Natural killer cell (primary cell): ENCODE measurements at regions not wholly inside any gene's neighbourhood (a gene's known extent, or its start where the extent isn't known, plus 50 kb on each side); places are given as distances from the start of the nearest gene placed in this dataset.
A peak's percentile ranks its signal among the peaks of the same experiment; 100 is the strongest.

ENCODE experiments used
- ATAC-seq, 3 donors: fragments of 150-1000 bp in 2 of 3; fragments of 200-7000 bp in 1 of 3; cut with Tn5 transposase; 1 replicate in 1 of 3; 2 replicates in 2 of 3; pipeline ENCODE4 v1.10.0; 2021; ENCODE audit warnings: mild to moderate bottlenecking in 2 of 3, moderate library complexity in 2 of 3
- DNase-seq, 2 donors: peaks; one replicate each; pipeline versions ENCODE4 v3.0.0 to v3.0.0-alpha.2; 2013 to 2021; ENCODE audit warnings: mixed read lengths in 1 of 2
- H3K27ac ChIP-seq: one replicate; pipeline ENCODE4 v1.5.1; 2013; ENCODE audit warnings: mild to moderate bottlenecking, low read length
- H3K27me3 ChIP-seq: one replicate; pipeline ENCODE4 v1.6.1; 2013; ENCODE audit warnings: low read length; ENCODE audit not compliant: control insufficient read depth, insufficient read depth
- H3K36me3 ChIP-seq: one replicate; pipeline ENCODE4 v1.6.1; 2013; ENCODE audit warnings: low read length; ENCODE audit not compliant: control insufficient read depth, insufficient read depth
- H3K4me1 ChIP-seq: one replicate; pipeline ENCODE4 v1.6.1; 2013; ENCODE audit warnings: low read length; ENCODE audit not compliant: control insufficient read depth, insufficient read depth
- H3K4me3 ChIP-seq: one replicate; pipeline ENCODE4 v1.5.1; 2013; ENCODE audit warnings: low read length
- H3K9me3 ChIP-seq: one replicate; pipeline ENCODE4 v1.6.1; 2013; ENCODE audit warnings: low read length; ENCODE audit not compliant: control insufficient read depth, insufficient read depth
- H3K27ac Mint-ChIP-seq, 2 donors: one replicate each; pipeline ENCODE4 v1.8.0; 2022; ENCODE audit warnings: mild to moderate bottlenecking in 2 of 2, mixed read lengths in 2 of 2, moderate library complexity in 1 of 2
- H3K27me3 Mint-ChIP-seq, 2 donors: one replicate each; pipeline ENCODE4 v1.8.0; 2022; ENCODE audit warnings: low read depth in 2 of 2, mixed read lengths in 2 of 2
- H3K36me3 Mint-ChIP-seq: one replicate; pipeline ENCODE4 v1.8.0; 2022; ENCODE audit warnings: mixed read lengths
- H3K4me1 Mint-ChIP-seq, 2 donors: one replicate each; pipeline ENCODE4 v1.8.0; 2022; ENCODE audit warnings: mixed read lengths in 2 of 2
- H3K4me3 Mint-ChIP-seq: one replicate; pipeline ENCODE4 v1.8.0; 2022; ENCODE audit warnings: mild to moderate bottlenecking, moderate library complexity, mixed read lengths
- H3K9me3 Mint-ChIP-seq, 2 donors: one replicate each; pipeline ENCODE4 v1.8.0; 2022; ENCODE audit warnings: mixed read lengths in 2 of 2
- WGBS: methylation state at CpG from one replicate; pipeline ENCODE4 v1.1.7; 2013; ENCODE audit warnings: missing lambda C conversion rate; ENCODE audit not compliant: insufficient coverage; 5-methylcytosine and 5-hydroxymethylcytosine counted together
- intact Hi-C: fragments of 100-400 bp; cut with micrococcal nuclease; formaldehyde crosslinking; loops from one replicate; pipeline ENCODE4 v1.14.2; 2022
- TF ChIP-seq, protein P1 (sequence below): fragments of 200-600 bp; IDR thresholded peaks from one replicate; pipeline ENCODE4 v1.8.0; 2022; ENCODE audit warnings: antibody characterized with exemption

DNA sequence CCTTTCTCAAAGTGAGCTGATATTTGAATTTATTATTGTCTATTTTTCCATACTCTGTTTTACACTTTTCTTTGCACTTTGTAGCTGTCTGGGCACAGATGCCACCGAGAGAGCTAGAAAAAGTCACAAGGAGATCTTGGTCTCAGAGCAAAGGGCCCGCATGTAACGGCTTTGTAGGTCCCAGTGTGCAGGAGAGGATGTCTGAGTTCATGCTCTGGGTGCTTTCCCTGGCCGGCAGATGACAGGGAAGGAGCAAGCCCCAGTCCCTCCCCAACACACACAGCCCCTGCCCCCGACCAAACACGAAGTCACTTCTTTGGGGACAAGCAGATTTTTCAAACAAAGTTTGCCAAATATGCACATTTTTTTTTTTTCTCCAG is 55.8 kb downstream of the SMIM38 start:
- H3K9me3 ChIP-seq, result no peaks in the 10 kb centered on the region
- Mint-ChIP-seq H3K27me3 (peaks cover 24 to 31% of the 10 kb centered on the region in 2 donors), H3K9me3 (peaks cover 0 to 5% of the 10 kb centered on the region in 2 donors), H3K4me1 (no peaks in the 10 kb centered on the region), H3K4me3 (no peak overlapping the region), H3K27ac (no peak overlapping the region), H3K36me3 (no peaks in the 10 kb centered on the region)
- TF ChIP-seq, protein P1, sequence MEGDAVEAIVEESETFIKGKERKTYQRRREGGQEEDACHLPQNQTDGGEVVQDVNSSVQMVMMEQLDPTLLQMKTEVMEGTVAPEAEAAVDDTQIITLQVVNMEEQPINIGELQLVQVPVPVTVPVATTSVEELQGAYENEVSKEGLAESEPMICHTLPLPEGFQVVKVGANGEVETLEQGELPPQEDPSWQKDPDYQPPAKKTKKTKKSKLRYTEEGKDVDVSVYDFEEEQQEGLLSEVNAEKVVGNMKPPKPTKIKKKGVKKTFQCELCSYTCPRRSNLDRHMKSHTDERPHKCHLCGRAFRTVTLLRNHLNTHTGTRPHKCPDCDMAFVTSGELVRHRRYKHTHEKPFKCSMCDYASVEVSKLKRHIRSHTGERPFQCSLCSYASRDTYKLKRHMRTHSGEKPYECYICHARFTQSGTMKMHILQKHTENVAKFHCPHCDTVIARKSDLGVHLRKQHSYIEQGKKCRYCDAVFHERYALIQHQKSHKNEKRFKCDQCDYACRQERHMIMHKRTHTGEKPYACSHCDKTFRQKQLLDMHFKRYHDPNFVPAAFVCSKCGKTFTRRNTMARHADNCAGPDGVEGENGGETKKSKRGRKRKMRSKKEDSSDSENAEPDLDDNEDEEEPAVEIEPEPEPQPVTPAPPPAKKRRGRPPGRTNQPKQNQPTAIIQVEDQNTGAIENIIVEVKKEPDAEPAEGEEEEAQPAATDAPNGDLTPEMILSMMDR, result no peak
- ATAC-seq, result no peak
- no peak overlapping the region for H3K4me3 ChIP-seq
- no peak overlapping the region for H3K27ac ChIP-seq
- no peak for DNase-seq
- H3K27me3 ChIP-seq, result no peaks in the 10 kb centered on the region
- H3K4me1 ChIP-seq, result no peaks in the 10 kb centered on the region
- intact Hi-C loops, result no loop called here
- H3K36me3 ChIP-seq, result no peaks in the 10 kb centered on the region
- 51% methylated on average over 6 of the region's 6 CpGs for WGBS

DNA sequence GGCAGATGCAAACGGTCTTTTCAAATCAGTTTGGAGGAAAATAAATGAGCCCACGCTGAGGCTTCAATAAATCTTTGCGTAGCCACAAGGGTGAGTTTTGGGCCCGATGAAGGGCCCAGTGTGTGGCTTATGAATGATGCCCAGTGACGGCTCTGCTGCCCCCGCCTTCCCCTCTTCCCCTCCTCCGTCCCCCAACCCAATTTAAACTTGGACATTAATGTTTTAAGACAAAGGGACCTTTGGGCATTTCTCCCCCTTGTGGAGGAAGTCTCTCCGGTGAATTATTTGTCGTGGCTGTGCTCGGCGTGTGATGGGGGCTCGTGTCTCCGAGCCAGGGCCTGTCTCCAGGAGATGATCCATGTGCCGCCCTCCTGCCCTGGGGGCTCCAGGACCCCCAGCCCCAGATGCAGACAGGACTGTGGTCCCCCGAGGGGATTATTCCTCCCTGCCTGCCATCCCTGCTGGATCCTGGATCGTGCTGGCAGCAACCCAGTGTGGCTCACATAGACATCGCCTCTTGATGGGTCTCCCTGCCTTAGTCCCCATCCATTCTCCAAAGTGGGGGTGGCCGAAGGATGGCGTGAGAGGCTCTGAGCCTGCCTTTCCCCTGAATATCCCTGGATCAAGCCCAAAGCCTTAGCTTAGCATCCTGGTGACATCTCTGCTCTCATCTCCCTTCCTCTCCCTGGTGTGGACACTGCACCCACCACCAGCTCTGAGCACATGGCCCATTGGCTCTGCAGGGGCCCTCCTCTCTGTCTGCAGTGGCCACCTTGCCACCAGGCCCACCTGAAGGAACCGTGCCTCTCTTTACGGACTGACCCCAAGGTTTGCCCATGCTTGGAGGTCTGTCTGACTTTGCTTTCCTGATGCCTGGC is 56.4 kb downstream of the SMIM38 start:
- ATAC-seq (no peak), DNase-seq (no peak)
- H3K36me3 ChIP-seq, result no peaks in the 10 kb centered on the region
- H3K4me1 ChIP-seq, result no peaks in the 10 kb centered on the region
- 42% methylated on average over 18 of the region's 21 CpGs for WGBS
- Mint-ChIP-seq H3K27me3 (peaks cover 21 to 31% of the 10 kb centered on the region in 2 donors), H3K36me3 (no peaks in the 10 kb centered on the region), H3K4me1 (no peaks in the 10 kb centered on the region), H3K4me3 (no peak overlapping the region), H3K27ac (no peak overlapping the region), H3K9me3 (peaks cover 0 to 5% of the 10 kb centered on the region in 2 donors)
- H3K4me3 ChIP-seq, result no peak overlapping the region
- no peak overlapping the region for H3K27ac ChIP-seq
- TF ChIP-seq, protein P1, result no peak
- H3K9me3 ChIP-seq, result no peaks in the 10 kb centered on the region
- intact Hi-C loops, result no loop called here
- H3K27me3 ChIP-seq, result no peaks in the 10 kb centered on the region

DNA sequence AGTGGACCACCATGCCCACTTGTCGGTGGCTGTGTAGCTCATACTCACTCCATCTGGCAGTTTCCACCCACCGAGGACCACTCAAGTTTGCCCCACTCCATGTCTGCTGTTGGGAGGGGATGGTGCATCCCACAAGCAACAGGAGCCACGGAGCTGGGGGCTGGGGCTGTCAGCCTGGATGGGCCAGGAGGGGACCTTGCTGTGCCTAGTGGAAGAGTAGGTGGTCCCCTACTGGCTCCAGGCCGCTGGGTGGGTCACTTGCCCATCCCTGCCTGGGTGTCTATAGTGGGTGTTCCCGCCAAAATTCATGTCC is 57.0 kb downstream of the SMIM38 start:
- DNase-seq (no peak), ATAC-seq (no peak)
- Histone ChIP-seq H3K9me3 (no peaks in the 10 kb centered on the region), H3K27ac (no peak overlapping the region), H3K4me1 (no peaks in the 10 kb centered on the region), H3K27me3 (no peaks in the 10 kb centered on the region), H3K4me3 (no peak overlapping the region), H3K36me3 (no peaks in the 10 kb centered on the region)
- Mint-ChIP-seq H3K4me1 (no peaks in the 10 kb centered on the region), H3K27me3 (peaks cover 21 to 31% of the 10 kb centered on the region in 2 donors), H3K4me3 (no peak overlapping the region), H3K9me3 (peaks cover 0 to 5% of the 10 kb centered on the region in 2 donors), H3K36me3 (no peaks in the 10 kb centered on the region), H3K27ac (no peak overlapping the region)
- WGBS, result 89% methylated on average over 5 of the region's 5 CpGs
- TF ChIP-seq, protein P1, result no peak
- intact Hi-C loops, result no loop called here

DNA sequence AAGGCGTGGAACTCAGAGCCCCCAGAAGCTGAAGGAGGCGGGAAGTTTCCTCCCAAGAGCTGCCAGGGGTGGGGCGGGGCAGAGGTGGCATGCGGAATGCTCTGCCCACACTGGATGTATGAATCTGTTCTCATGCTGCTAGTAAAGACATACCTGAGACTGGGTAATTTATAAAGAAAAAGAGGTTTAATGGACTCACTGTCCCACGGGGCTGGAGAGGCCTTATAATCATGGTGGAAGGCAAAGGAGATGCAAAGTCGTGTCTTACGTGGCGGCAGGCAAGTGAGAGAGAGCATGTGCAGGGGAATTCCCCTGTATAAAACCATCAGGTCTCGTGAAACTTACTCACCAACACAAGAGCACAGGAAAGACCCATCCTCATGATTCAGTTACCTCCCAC is 57.6 kb downstream of the SMIM38 start:
- Histone ChIP-seq H3K4me1 (no peaks in the 10 kb centered on the region), H3K27ac (no peak overlapping the region), H3K9me3 (no peaks in the 10 kb centered on the region), H3K4me3 (no peak overlapping the region), H3K27me3 (no peaks in the 10 kb centered on the region), H3K36me3 (no peaks in the 10 kb centered on the region)
- ATAC-seq, result no peak
- WGBS, result 86% methylated on average over 9 of the region's 9 CpGs
- DNase-seq, result peak in 1 of 2 donors; percentile 43
- Mint-ChIP-seq H3K9me3 (peaks cover 0 to 5% of the 10 kb centered on the region in 2 donors), H3K4me3 (no peak overlapping the region), H3K27me3 (peaks cover 21 to 31% of the 10 kb centered on the region in 2 donors), H3K36me3 (no peaks in the 10 kb centered on the region), H3K4me1 (no peaks in the 10 kb centered on the region), H3K27ac (no peak overlapping the region)
- intact Hi-C loops, result no loop called here
- TF ChIP-seq, protein P1, result no peak
